GM11168 (cell line): ENCODE measurements at regions not wholly inside any gene's neighbourhood (a gene's known extent, or its start where the extent isn't known, plus 50 kb on each side); places are given as distances from the start of the nearest gene placed in this dataset.

ENCODE experiments used
- in situ Hi-C: fragments of 300-500 bp; cut with MboI; formaldehyde crosslinking; loops from one replicate; pipeline ENCODE4 v1.12.0; 2022; ENCODE audit warnings: low sequenced_read_pairs; ENCODE audit not compliant: unreplicated experiment

GRCh38 chr6:170124836-170125235, 166.0 kb downstream of the DLL1 start:
- in situ Hi-C loops = no loop called here

DNA sequence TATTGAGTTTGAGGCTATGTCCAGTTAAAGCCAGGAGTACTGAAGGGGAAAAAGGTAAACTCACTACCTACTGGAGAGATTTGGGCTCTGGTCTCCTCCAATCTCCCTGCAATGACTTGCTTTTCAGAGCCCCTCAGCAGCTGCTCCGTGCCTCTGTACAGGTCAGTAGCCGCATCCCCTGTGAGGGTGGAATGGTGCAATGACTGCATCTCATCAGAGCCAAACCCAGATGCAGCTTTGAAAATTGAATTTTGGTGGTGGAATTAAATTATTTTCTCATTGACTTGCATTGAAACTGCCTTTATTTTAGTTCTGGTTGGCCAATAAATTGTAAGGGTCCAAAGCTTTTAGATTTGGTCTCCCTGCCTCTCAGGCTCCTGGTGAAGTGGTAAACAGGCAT, 166.7 kb downstream of the DLL1 start:
- in situ Hi-C loops = no loop called here

DNA sequence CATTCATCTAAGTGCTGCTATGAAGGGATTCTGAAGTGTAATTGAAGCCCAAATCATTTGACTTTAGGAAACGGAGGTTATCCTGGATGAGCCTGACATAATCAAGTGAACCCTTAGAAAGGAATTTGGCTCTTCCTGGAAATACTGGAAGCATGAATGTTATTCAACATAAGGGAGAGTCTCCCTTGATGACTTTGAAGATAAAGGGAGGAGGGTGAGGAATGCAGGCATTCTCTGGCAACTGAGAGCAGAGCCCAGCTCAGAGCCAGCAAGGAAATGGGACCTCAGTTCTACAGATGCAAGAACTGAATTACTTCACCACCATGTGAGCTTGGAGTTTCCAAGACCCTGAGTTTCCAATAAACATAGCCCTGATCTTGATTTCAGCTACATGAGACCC, 168.2 kb downstream of the DLL1 start:
- in situ Hi-C loops = no loop called here

DNA sequence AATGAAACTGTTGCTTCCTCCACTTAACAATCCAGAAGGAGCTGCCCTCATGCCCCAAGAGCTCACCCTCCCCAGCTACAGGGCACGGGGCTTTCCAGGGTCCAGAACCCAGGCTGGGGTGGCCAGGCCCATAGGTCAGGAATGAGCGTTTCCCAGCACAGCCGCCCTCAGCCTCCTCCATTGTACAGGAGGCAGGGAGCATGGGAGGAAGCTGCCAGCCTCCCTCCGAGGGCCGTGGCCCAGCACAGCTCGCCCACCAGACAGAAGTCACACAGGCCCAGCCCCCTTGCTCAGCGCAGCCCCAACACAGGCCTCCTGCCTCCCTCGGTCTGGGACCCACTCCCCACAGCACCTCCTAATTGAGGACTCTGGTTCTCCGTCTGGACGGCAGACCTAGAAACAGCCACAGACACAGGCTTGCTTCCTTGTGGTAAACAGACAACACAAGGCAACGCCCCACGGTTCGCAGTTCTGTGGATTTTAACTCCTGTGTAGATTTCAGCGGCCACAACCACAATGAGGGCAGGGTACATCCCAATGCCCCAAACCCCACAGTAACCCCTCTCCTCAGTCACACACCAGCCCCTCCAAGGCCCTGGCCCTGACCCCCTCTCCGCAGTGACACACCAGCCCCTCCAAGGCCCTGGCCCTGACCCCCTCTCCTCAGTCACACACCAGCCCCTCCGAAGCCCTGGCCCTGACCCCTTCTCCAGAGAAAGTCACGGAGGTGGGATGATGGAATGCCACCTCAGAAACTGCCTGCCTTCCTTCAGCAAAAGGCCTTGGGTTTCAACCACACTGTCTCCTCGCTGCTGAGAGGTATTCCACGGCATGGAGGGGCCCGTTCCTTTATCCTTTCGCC, 173.5 kb downstream of the DLL1 start:
- in situ Hi-C loops = no loop called here

DNA sequence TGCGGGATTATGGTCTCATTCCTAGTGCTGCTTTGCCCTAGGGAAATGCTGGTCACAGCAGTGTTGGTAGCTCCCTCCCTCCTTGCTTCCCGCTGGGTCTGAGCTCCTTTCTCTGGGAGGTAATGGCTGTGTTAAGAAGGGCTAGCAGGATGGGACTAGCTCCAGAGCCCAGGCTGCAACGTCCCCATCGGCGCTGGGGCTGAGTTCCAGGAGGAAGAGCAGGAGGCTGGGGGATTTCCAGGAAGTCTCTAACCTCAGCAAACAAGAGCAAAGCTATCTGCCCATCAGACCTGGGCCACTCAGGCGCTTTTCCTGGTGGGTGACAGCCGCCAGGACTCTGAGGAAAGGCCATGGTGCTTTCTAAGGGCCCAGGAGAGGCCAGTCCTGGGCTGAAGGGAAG, 174.2 kb downstream of the DLL1 start:
- in situ Hi-C loops = no loop called here

GRCh38 chr6:170114956-170115855, 175.7 kb downstream of the DLL1 start:
- in situ Hi-C loops = no loop called here

DNA sequence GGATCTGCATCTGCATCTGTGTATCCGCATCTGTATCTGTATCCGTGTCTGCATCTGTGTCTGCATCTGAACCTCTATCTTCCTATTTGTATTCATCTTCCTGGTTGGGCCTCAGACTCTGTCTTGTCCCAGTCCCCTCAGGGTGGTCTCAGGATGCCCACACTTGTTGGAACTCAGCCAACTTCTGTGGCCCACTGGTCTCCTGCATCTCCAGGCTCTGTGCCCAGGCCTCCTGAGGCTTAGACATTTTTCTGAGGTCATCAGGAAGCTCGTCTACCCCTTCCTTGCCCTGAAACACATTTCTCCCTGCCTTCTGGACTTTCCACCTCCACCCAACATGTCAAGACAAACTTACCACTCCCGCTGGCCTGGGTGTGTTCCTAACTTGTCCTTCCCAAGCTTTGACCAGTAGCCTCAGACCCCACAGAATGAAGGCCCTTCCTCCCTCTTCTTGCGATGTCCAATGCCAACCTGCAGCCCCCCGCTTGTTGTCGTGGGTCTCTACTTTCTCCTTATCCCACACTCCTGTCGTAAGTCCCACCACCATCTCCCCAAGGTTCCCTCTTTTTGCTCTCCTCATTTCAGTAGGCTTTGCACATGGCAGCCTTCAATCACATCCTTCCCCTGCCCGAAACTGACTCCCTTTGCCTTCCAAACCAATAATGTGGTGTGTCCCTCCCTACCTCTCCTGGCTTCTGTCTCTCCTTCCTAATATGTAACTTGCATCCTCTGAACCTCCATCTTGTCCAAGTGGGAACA, 176.5 kb downstream of the DLL1 start:
- in situ Hi-C loops = no loop called here

DNA sequence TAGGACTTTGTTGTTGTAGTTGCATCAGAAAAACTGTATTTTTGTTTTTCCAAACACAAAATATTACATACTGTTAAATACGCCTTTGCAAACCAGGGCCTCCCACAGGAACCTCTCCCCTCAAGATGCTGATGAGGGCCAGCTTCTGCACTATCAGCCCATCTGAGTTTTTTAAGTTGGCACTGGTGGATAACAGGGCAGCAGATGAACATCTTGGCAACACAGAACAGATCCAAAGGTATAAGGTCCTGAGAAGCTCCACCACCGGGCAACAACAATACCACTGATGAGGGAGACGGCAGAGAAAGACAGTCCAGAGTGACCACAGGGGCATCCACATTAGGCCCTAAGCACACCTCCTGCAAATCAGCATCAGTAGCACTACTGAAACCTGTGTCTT, 177.7 kb downstream of the DLL1 start:
- in situ Hi-C loops = no loop called here

GRCh38 chr6:170112583-170112860, 178.4 kb downstream of the DLL1 start:
- in situ Hi-C loops = no loop called here

DNA sequence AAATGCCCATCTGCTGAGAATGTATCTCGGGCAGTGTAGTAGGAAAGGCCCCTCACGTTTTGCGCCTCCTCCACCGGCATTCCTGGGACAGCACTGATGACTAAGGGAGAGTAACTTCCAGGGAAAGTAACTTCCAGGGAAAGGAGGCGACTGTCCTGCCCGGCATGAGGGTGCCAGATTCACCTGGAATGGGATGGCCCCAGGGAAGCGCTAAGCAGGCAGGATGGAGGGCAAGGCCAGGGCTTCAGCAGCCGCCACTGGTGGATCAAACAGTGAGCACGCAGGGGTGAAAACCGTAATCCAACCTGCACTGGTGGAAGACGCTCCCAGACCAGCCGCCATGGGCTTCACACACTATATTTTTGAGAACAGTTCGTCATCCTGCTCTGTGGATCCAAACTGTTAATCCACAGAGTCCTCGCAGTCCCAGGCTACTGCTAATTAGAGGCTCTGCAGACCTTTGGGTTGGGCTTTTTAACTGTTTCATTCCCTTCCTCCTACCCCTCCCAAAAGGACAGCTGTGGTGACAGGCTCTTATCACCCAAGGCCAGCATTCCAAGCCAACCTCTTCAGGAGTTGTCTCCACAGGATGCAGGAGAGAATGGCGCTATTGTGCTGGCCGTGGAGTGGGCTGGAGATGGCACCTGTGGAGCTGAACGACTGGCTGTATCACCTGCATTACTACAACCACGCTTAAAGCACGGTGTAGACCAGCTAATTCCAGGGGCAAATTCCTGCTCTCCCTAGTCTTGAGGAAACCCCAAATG, 178.9 kb downstream of the DLL1 start:
- in situ Hi-C loops = no loop called here

DNA sequence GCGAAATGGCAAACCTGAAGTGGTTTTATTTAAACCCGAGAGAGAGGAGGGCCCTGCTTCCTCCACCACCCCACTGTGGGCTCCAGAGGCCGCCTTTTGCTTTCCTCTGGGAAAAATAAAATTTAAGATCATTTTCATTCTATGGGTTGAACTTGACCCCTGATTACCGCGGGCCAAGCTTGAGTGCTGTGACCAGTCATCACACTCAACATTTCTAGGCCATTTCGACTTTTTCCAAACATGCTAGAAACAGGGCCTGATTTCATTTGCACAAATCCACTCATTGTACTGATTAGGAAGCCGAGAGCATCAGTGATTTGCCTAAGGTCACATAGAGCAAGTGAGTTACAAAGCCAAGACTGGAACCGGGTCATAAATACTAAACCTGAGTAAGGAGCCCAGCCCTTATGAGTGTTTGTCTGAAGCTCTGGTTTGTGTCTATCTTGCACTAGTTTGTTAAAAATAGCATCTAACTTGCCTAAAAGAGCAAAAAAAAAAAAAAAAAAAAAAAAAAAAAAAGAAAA, 179.7 kb downstream of the DLL1 start:
- in situ Hi-C loops = no loop called here

GRCh38 chr6:170110201-170111140, 180.4 kb downstream of the DLL1 start:
- in situ Hi-C loops = no loop called here

- in situ Hi-C loops = no loop called here
Measured at GRCh38 chr6:170108890-170109587, 181.8 kb downstream of the DLL1 start.

- in situ Hi-C loops = no loop called here
Measured at GRCh38 chr6:170108456-170108855, 182.4 kb downstream of the DLL1 start.

GRCh38 chr6:170107606-170108222, 183.2 kb downstream of the DLL1 start:
- in situ Hi-C loops = no loop called here

DNA sequence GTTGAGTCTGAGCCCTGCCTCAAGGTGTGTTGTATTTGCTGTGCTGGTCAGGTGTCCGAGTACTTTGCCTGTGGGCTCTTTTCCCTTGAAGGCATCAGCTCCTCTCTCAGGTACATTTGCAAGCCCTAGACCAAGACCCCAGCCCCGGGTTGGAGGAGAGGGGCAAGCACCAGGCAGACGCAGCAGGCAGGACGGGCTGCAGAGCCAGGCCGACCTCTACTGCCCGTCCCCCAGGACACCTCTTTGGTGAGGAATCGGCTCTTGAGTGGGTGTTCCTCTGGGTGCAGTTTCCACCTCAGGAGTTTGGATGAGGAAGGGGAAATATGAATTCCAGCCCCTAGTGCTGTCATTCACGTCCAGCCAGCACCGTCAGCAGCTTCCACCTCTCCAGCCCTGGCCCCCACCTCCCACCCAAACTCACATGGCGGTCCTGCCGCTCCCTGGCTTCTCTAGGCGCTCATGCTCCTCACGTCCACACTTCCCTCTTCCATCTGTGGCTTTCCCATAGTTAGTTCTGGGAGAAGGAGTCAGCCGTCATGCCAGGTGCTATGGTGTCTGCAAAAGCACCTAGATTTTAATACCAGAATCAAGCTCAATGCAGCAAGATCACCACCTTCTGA, 183.9 kb downstream of the DLL1 start:
- in situ Hi-C loops = no loop called here
